ENCODE measurements at regions not wholly inside any gene's neighbourhood (a gene's known extent, or its start where the extent isn't known, plus 50 kb on each side); places are given as distances from the start of the nearest gene placed in this dataset.

DNA sequence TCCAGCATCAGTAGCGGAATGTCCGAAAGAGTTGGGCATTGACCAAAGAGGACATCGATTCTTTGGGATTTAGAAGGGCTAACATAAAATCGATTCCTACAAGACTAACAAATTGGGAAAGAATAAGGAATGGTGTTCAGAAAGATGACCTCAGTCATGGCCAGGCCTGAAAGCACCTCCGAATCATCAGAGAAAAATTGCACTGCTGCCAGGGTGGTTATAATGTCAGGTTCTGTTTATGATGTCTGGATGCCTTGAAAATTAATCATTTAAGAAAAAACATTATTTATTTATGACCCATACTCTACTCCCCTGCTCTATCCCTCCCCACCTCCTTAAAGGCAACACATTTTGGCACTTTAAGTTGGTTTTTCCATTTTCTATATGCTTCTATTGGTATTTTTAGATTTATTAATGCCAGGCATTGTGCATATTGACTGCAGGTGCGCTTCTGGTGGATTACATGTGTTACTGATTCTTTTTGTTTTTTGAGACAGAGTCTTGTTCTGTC lies 104.7 kb downstream of the MYCN start:
- TF ChIP-seq, protein P1, sequence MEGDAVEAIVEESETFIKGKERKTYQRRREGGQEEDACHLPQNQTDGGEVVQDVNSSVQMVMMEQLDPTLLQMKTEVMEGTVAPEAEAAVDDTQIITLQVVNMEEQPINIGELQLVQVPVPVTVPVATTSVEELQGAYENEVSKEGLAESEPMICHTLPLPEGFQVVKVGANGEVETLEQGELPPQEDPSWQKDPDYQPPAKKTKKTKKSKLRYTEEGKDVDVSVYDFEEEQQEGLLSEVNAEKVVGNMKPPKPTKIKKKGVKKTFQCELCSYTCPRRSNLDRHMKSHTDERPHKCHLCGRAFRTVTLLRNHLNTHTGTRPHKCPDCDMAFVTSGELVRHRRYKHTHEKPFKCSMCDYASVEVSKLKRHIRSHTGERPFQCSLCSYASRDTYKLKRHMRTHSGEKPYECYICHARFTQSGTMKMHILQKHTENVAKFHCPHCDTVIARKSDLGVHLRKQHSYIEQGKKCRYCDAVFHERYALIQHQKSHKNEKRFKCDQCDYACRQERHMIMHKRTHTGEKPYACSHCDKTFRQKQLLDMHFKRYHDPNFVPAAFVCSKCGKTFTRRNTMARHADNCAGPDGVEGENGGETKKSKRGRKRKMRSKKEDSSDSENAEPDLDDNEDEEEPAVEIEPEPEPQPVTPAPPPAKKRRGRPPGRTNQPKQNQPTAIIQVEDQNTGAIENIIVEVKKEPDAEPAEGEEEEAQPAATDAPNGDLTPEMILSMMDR (IDR thresholded peaks at IDR 0.05): no peak
- TF ChIP-seq ZFX (IDR thresholded peaks at IDR 0.05; ENCODE audit: borderline replicate concordance): no peak
- no peak overlapping the region for H3K27ac ChIP-seq

DNA sequence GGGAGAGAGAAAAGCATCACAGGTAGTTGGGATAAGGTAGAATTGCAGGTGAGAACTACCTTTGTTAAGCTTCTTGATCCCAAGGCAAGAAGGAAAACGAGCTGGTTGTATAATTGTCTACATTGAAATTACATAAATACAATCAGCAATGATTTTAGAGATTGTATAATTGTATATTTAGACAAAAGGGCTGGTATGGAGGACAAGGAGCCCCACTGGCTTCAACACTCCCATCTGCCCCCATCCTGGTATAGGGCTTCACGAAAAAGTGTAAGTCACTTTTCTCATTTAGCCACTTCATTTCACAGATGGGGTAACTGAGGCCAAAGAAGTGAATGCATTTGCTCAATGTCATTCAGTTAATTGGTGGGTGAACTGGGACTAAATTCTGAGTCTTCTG lies 103.3 kb downstream of the MYCN start:
- TF ChIP-seq ZFX (IDR thresholded peaks at IDR 0.05; ENCODE audit: borderline replicate concordance): no peak
- TF ChIP-seq, protein P1 (IDR thresholded peaks at IDR 0.05): no peak
- H3K27ac ChIP-seq: no peak overlapping the region

DNA sequence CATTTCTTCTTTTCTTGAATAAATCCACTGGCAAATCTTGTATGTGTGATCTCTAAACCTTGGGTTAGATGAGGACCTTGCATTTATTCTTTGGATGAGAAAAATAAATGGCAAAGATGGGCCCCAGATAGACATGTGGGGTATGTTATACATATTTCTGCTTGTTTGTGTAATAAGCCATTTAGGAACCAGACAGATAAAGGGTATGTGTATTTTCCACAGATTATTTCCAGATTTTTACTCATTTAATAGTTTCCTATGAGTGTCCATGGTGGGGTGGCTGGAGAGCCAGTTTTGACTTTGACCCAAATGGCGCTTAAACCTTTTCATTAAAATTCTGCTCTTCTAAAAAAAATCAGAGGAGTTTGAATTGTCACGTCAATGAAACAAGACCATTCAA lies 102.8 kb downstream of the MYCN start:
- TF ChIP-seq, protein P1 (IDR thresholded peaks at IDR 0.05): no peak
- TF ChIP-seq ZFX (IDR thresholded peaks at IDR 0.05; ENCODE audit: borderline replicate concordance): no peak
- no peak overlapping the region for H3K27ac ChIP-seq

DNA sequence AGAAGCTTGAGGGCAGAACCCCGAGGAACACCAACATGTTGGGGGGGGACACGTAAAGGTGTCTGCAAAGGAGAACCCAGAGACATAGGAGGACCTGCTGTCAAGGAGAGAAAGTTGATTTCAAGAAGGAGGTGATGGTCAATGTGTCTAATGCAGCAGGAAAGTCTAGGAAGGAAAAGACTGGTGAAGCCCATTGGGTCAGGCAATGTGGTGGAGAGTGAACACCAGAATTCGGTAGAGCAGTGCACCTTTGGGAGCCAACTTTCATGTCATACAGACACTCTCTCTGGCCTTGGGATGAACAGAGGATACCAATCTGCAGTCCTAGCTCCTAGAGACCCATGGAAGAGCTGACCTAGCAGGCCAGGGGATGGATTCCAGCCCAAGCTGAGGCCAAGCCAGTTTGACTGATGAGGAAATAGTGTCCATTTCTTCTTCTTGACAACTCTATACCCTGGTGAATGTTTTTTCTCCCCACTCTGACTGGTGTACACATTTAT lies 101.9 kb downstream of the MYCN start:
- H3K27ac ChIP-seq: no peak overlapping the region
- TF ChIP-seq ZFX (IDR thresholded peaks at IDR 0.05; ENCODE audit: borderline replicate concordance): no peak
- TF ChIP-seq, protein P1 (IDR thresholded peaks at IDR 0.05): no peak

DNA sequence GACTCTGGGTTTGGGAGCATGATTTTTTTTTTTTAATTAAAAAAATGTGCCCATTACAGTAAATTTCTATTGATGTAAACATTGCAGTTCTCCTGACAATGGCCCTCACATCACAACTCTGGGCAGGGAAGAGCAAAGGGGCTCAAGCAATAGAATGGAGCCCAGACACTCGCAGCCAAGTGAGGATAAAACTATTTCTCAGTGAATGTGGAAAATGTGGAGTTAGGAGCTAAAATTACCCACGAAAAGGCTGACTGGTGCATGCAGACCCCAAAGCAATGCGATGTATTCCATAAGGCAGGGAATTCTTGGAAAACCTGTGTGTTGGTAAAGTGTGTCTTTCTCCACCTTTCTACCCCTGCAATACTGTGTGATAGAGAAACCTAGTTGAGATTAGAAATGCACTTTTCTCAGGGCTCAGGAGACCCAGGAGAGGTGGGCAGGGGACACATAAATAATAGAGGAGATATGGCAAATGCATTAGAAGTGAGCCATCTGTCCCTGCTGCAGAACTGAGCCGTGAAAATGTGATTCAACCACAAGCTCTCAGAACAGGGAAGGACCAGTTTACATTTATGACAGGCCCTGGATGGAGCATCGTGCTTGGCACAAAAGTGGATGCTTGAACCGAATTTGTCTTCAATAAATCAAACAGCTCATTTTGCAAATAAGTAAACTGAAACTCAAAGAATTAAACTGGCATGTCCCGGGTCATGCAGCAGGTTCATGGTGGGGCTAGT lies 100.1 kb downstream of the MYCN start:
- no peak for TF ChIP-seq ZFX (IDR thresholded peaks at IDR 0.05; ENCODE audit: borderline replicate concordance)
- TF ChIP-seq, protein P1 (IDR thresholded peaks at IDR 0.05): no peak
- no peak overlapping the region for H3K27ac ChIP-seq

DNA sequence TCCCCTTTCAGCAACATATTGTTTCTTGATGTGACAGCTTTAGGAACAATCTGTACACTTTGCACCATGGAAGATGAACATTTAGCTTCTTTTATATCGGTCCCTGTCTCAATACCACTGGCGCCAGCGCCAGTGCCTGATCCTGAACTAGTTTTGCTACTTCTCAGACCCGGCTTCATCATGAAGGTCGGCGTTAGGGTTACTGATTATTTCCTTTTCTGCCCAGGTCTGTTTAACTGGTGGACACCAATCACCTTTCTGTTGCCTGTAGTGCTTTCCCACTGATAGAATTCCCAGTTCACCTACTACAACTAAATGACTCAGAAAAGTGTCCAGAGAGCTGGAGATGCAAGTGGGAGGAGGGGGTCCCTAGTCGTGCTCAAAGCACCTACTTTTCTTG lies 99.5 kb downstream of the MYCN start:
- no peak for TF ChIP-seq ZFX (IDR thresholded peaks at IDR 0.05; ENCODE audit: borderline replicate concordance)
- TF ChIP-seq, protein P1 (IDR thresholded peaks at IDR 0.05): no peak

DNA sequence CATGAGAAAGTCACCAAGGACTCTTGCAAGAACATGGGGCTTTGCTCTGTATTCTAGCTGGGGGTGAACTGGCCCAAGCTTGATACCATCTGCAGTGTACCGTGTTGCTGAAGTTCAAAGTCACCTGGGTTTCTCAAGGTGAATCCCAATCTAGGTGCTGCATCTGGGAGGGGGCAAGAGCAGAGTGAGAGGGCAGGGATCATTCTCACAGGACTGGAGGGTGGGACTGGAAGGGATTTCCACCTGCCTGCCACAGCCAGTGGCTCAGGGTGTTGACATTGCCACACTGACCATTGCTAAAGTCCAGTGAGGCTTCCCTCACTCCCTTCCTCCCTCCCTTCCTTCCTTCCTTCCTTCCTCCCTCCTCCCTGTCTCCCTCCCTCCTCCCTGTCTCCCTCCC lies 98.7 kb downstream of the MYCN start:
- no peak overlapping the region for H3K27ac ChIP-seq
- TF ChIP-seq, protein P1 (IDR thresholded peaks at IDR 0.05): no peak
- TF ChIP-seq ZFX (IDR thresholded peaks at IDR 0.05; ENCODE audit: borderline replicate concordance): no peak

More for the DNA sequence above, 99.5 kb downstream of the MYCN start:
- no peak overlapping the region for H3K27ac ChIP-seq

Measured in 22Rv1 (cell line).